ENCODE measurements at regions not wholly inside any gene's neighbourhood (a gene's known extent, or its start where the extent isn't known, plus 50 kb on each side); places are given as distances from the start of the nearest gene placed in this dataset.

DNA sequence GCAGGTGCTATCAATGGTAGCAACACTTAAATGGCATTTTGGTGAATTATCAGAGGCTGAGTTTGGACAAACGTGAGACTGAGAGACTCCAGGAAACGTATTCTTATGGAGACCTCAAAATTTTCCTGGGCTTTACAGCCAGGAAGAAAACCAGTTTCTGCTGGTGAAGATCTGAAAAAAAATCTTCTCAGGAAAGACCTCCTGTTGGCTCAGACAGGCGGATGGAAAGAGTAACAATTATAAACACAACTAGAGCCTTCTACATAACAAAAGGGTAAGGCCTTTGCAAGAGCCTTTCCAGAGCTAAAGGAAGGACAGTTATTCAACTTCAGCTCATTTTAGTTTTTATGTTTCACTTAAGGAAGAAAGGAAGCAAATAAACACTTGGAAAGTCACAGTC lies 274.4 kb downstream of the THBS2 start:
- Histone ChIP-seq H3K27me3 (ENCODE audit: insufficient read depth, low read depth) (no peaks in the 10 kb centered on the region), H3K79me2 (ENCODE audit: low read depth) (no peaks in the 10 kb centered on the region), H2AFZ (no peak overlapping the region), H3K4me1 (replicated peaks; ENCODE audit: insufficient read depth) (no peaks in the 10 kb centered on the region), H3K9me3 (ENCODE audit: insufficient read depth, low read depth) (no peaks in the 10 kb centered on the region), H4K20me1 (ENCODE audit: insufficient read depth) (no peaks in the 10 kb centered on the region), H3K27ac (no peak overlapping the region), H3K36me3 (ENCODE audit: low read depth) (no peaks in the 10 kb centered on the region), H3K4me2 (no peak overlapping the region), H3F3A (ENCODE audit: insufficient read depth, low read depth) (no peaks in the 10 kb centered on the region), H3K9me2 (ENCODE audit: insufficient read depth) (no peaks in the 10 kb centered on the region), H3K4me3 (no peak overlapping the region)
- BruUV-seq (replicated peaks), result no TSS peak
- POLR2A ChIA-PET (ENCODE audit: unreplicated experiment), result no interaction called here
- CTCF ChIA-PET, result no interaction called here
- no peak for DNase-seq
- TF ChIP-seq EZH2 (IDR thresholded peaks at IDR 0.05; ENCODE audit: low read depth), result no peak
- TF ChIP-seq, protein P1, sequence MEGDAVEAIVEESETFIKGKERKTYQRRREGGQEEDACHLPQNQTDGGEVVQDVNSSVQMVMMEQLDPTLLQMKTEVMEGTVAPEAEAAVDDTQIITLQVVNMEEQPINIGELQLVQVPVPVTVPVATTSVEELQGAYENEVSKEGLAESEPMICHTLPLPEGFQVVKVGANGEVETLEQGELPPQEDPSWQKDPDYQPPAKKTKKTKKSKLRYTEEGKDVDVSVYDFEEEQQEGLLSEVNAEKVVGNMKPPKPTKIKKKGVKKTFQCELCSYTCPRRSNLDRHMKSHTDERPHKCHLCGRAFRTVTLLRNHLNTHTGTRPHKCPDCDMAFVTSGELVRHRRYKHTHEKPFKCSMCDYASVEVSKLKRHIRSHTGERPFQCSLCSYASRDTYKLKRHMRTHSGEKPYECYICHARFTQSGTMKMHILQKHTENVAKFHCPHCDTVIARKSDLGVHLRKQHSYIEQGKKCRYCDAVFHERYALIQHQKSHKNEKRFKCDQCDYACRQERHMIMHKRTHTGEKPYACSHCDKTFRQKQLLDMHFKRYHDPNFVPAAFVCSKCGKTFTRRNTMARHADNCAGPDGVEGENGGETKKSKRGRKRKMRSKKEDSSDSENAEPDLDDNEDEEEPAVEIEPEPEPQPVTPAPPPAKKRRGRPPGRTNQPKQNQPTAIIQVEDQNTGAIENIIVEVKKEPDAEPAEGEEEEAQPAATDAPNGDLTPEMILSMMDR (conservative IDR thresholded peaks at IDR 0.05), result no peak
- intact Hi-C loops (cut with micrococcal nuclease; ENCODE audit: unreplicated experiment), result no loop called here

DNA sequence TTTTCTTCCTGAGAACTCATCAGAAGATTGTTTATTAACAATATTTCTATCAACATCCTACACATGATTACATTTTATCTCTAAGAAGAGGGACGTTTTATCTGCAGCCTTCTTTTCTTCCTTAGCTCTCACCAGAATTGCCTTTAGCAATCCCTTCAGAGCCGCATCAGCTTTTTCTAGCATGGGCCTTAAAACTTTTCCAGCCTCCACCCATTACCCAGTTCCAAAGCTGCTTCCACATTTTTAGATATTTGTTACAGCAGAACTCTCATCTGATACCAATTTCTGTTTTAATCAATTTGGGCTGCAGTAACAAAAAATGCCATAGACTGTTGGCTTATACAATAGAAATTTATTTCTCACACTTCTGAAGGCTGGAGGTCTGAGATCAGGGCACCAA lies 281.5 kb downstream of the THBS2 start:
- DNase-seq, result no peak
- no peak overlapping the region for H3K27ac ChIP-seq
- POLR2A ChIA-PET (ENCODE audit: unreplicated experiment), result no interaction called here
- no peaks in the 10 kb centered on the region for H3K9me3 ChIP-seq (ENCODE audit: insufficient read depth, low read depth)
- H2AFZ ChIP-seq, result no peak overlapping the region
- peaks cover 12% of the 10 kb centered on the region for H3K27me3 ChIP-seq (ENCODE audit: insufficient read depth, low read depth)
- H3K36me3 ChIP-seq (ENCODE audit: low read depth), result no peaks in the 10 kb centered on the region
- no peaks in the 10 kb centered on the region for H3K4me1 ChIP-seq (replicated peaks; ENCODE audit: insufficient read depth)
- no peak overlapping the region for H3K4me3 ChIP-seq
- H3K4me2 ChIP-seq, result no peak overlapping the region
- no peaks in the 10 kb centered on the region for H3K79me2 ChIP-seq (ENCODE audit: low read depth)
- BruUV-seq (replicated peaks), result no TSS peak
- no peaks in the 10 kb centered on the region for H3F3A ChIP-seq (ENCODE audit: insufficient read depth, low read depth)
- TF ChIP-seq, protein P1 (conservative IDR thresholded peaks at IDR 0.05), result no peak
- TF ChIP-seq EZH2 (IDR thresholded peaks at IDR 0.05; ENCODE audit: low read depth), result no peak
- intact Hi-C loops (cut with micrococcal nuclease; ENCODE audit: unreplicated experiment), result no loop called here
- CTCF ChIA-PET, result no interaction called here
- H3K9me2 ChIP-seq (ENCODE audit: insufficient read depth), result no peaks in the 10 kb centered on the region; the same call in 1 of the 2 replicates
- H4K20me1 ChIP-seq (ENCODE audit: insufficient read depth), result no peaks in the 10 kb centered on the region

DNA sequence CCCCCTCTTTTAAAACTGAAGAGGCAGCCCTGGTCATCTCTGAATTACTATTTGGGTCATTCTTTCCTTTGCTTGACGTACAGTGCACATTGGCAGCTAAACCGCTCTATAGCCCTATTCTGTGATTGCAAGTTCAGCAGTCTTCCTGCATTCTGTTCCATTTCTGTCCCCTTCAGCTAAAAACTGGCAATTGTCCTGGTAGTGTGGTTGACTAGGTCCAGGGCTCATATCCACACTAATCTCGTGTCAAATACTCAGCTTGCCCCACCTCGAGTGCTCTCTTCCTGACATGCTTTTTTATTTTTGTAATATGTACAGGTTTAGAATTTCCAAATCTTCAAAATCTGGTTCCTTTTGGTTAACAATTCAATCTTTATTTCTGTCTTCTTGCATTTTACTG lies 282.1 kb downstream of the THBS2 start:
- H3K4me2 ChIP-seq, result no peak overlapping the region
- peaks cover 12% of the 10 kb centered on the region for H3K27me3 ChIP-seq (ENCODE audit: insufficient read depth, low read depth)
- intact Hi-C loops (cut with micrococcal nuclease; ENCODE audit: unreplicated experiment), result no loop called here
- no peaks in the 10 kb centered on the region; the same call in 1 of the 2 replicates for H3K9me2 ChIP-seq (ENCODE audit: insufficient read depth)
- no peaks in the 10 kb centered on the region for H3K79me2 ChIP-seq (ENCODE audit: low read depth)
- TF ChIP-seq, protein P1 (conservative IDR thresholded peaks at IDR 0.05), result no peak
- no peak for TF ChIP-seq EZH2 (IDR thresholded peaks at IDR 0.05; ENCODE audit: low read depth)
- H3K4me1 ChIP-seq (replicated peaks; ENCODE audit: insufficient read depth), result no peaks in the 10 kb centered on the region
- no peaks in the 10 kb centered on the region for H3F3A ChIP-seq (ENCODE audit: insufficient read depth, low read depth)
- H3K27ac ChIP-seq, result no peak overlapping the region
- BruUV-seq (replicated peaks), result no TSS peak
- ChIA-PET POLR2A (ENCODE audit: unreplicated experiment) (no interaction called here), CTCF (no interaction called here)
- no peaks in the 10 kb centered on the region for H3K36me3 ChIP-seq (ENCODE audit: low read depth)
- no peaks in the 10 kb centered on the region for H4K20me1 ChIP-seq (ENCODE audit: insufficient read depth)
- H3K4me3 ChIP-seq, result no peak overlapping the region
- no peaks in the 10 kb centered on the region for H3K9me3 ChIP-seq (ENCODE audit: insufficient read depth, low read depth)
- DNase-seq, result no peak
- H2AFZ ChIP-seq, result no peak overlapping the region
